ENCODE measurements at regions not wholly inside any gene's neighbourhood (a gene's known extent, or its start where the extent isn't known, plus 50 kb on each side); places are given as distances from the start of the nearest gene placed in this dataset.

DNA sequence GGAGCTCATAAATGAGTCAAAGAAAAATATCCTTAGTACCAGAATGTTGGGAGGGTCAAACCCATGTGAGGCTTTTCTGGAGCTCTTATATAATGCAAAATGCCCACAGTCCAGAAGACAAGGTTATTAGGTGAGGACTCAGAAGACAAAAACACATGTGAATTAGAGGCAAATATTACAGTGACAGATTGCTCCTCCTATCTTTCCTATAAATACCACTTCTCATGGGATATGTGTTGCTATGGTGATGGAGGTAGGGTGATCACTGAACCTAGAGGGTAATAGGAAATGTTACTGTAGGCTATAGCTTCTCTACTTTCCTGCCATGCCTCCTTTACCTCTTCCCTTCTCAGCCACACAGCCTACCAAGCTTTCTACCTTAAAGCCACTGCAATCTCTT lies 264.6 kb downstream of the SEC61B start:
- TF ChIP-seq, protein P1, sequence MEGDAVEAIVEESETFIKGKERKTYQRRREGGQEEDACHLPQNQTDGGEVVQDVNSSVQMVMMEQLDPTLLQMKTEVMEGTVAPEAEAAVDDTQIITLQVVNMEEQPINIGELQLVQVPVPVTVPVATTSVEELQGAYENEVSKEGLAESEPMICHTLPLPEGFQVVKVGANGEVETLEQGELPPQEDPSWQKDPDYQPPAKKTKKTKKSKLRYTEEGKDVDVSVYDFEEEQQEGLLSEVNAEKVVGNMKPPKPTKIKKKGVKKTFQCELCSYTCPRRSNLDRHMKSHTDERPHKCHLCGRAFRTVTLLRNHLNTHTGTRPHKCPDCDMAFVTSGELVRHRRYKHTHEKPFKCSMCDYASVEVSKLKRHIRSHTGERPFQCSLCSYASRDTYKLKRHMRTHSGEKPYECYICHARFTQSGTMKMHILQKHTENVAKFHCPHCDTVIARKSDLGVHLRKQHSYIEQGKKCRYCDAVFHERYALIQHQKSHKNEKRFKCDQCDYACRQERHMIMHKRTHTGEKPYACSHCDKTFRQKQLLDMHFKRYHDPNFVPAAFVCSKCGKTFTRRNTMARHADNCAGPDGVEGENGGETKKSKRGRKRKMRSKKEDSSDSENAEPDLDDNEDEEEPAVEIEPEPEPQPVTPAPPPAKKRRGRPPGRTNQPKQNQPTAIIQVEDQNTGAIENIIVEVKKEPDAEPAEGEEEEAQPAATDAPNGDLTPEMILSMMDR (IDR thresholded peaks at IDR 0.05) = no peak
- TF ChIP-seq POLR2A (IDR thresholded peaks at IDR 0.05) (no peak), POLR2AphosphoS5 (IDR thresholded peaks at IDR 0.05) (no peak)
